A549 (cell line): ENCODE measurements at regions not wholly inside any gene's neighbourhood (a gene's known extent, or its start where the extent isn't known, plus 50 kb on each side); places are given as distances from the start of the nearest gene placed in this dataset.

Experiments used
- CHD2 ChIP-seq: fragments of 150-350 bp; IDR thresholded peaks from 2 replicates; pipeline ENCODE4 v1.6.1; 2014; ENCODE audit warnings: low read length; ENCODE audit not compliant: partially characterized antibody
- CHD4 ChIP-seq: fragments of 200-600 bp; sonication (generic); IDR thresholded peaks from 2 replicates; pipeline ENCODE4 v1.6.1; 2016; ENCODE audit warnings: antibody characterized with exemption, mild to moderate bottlenecking, borderline replicate concordance
- CTCF ChIP-seq: fragments of >200 bp; sonication (Bioruptor Twin); formaldehyde crosslinking; IDR thresholded peaks from 3 replicates; pipeline ENCODE4 v1.5.1; 2016
- ELK1 ChIP-seq: fragments of 150-350 bp; IDR thresholded peaks from 2 replicates; pipeline ENCODE4 v1.6.1; 2014; ENCODE audit warnings: low read depth, mild to moderate bottlenecking, low read length
- EP300 ChIP-seq, 2 experiments: fragments of >200 bp; sonication (Bioruptor Twin); formaldehyde crosslinking; IDR thresholded peaks; 2 replicates in 1 of 2; 3 replicates in 1 of 2; pipeline ENCODE4 v1.6.1; 2016 to 2017
- ESRRA ChIP-seq: fragments of 150-350 bp; IDR thresholded peaks from 2 replicates; pipeline ENCODE4 v1.6.1; 2014; ENCODE audit warnings: mild to moderate bottlenecking, low read length, borderline replicate concordance
- KDM5A ChIP-seq: fragments of 200-600 bp; sonication (generic); IDR thresholded peaks from 2 replicates; pipeline ENCODE4 v1.6.1; 2016; ENCODE audit warnings: antibody characterized with exemption, mild to moderate bottlenecking
- PHF8 ChIP-seq: fragments of 200-600 bp; sonication (generic); IDR thresholded peaks from 2 replicates; pipeline ENCODE4 v1.6.1; 2016; ENCODE audit warnings: low read depth, mild to moderate bottlenecking, antibody characterized with exemption, moderate library complexity, borderline replicate concordance
- POLR2A ChIP-seq: IDR thresholded peaks from 2 replicates; pipeline ENCODE4 v1.6.1; 2012; ENCODE audit warnings: mild to moderate bottlenecking, low read length
- POLR2AphosphoS2 ChIP-seq: conservative IDR thresholded peaks from 2 replicates; pipeline ENCODE4 v1.6.1; 2012; ENCODE audit warnings: low read length, improper control_type of control experiment, inconsistent platforms
- REST ChIP-seq: fragments of 200-600 bp; sonication (generic); IDR thresholded peaks from 2 replicates; pipeline ENCODE4 v1.6.1; 2016; ENCODE audit warnings: antibody characterized with exemption, mild to moderate bottlenecking, moderate library complexity
- TP53 ChIP-seq: fragments of 250-450 bp; sonication (Bioruptor Pico); IDR thresholded peaks from 2 replicates; pipeline ENCODE4 v1.5.0; 2021; ENCODE audit warnings: mild to moderate bottlenecking, moderate library complexity
- USF2 ChIP-seq: fragments of 450-650 bp; IDR thresholded peaks from 2 replicates; pipeline ENCODE4 v1.6.1; 2014; ENCODE audit warnings: antibody characterized with exemption

GRCh38 chr16:13414154-13414553 lies 505.8 kb upstream of the ERCC4 start:
- TF ChIP-seq EP300 (IDR thresholded peaks at IDR 0.05) (no peak), KDM5A (no peak), CTCF (no peak), POLR2AphosphoS2 (no peak), ESRRA (no peak), REST (no peak), USF2 (no peak), POLR2A (no peak), CHD4 (no peak), PHF8 (no peak), ELK1 (no peak), CHD2 (no peak), TP53 (CRISPR knock-in tag) (no peak)
